Tibial nerve (tissue), 4 donors: ENCODE measurements at regions not wholly inside any gene's neighbourhood (a gene's known extent, or its start where the extent isn't known, plus 50 kb on each side); places are given as distances from the start of the nearest gene placed in this dataset.

Source experiments
- CTCF ChIP-seq, 5 experiments: fragments of 200-600 bp in 3 of 5; fragments of 450-650 bp in 2 of 5; sonication (generic) in 3 of 5; IDR thresholded peaks; one replicate each; pipeline ENCODE4 v1.5.1; 2016 to 2019; ENCODE audit warnings: antibody characterized with exemption in 5 of 5, mild to moderate bottlenecking in 3 of 5, moderate library complexity in 2 of 5
- EP300 ChIP-seq, 2 donors: sonication (generic); formaldehyde crosslinking; IDR thresholded peaks; one replicate each; pipeline ENCODE4 v1.6.1; 2017; ENCODE audit warnings: antibody characterized with exemption in 2 of 2, mild to moderate bottlenecking in 1 of 2
- POLR2A ChIP-seq, 2 donors: fragments of 450-650 bp; IDR thresholded peaks; one replicate each; pipeline ENCODE4 v1.6.1; 2017; ENCODE audit warnings: antibody characterized with exemption in 2 of 2, mild to moderate bottlenecking in 2 of 2, moderate library complexity in 2 of 2

- TF ChIP-seq CTCF (IDR thresholded peaks at IDR 0.05) (no peak), POLR2A (IDR thresholded peaks at IDR 0.05) (no peak), EP300 (IDR thresholded peaks at IDR 0.05) (no peak)
Measured at GRCh38 chr1:192958350-192958749, 100.8 kb downstream of the UCHL5 start.
